GM12892 (cell line): ENCODE measurements at regions not wholly inside any gene's neighbourhood (a gene's known extent, or its start where the extent isn't known, plus 50 kb on each side); places are given as distances from the start of the nearest gene placed in this dataset.

Source experiments
- DNase-seq: peaks from one replicate; pipeline ENCODE4 v3.0.0; 2011; ENCODE audit not compliant: insufficient read length
- FAIRE-seq: peaks from 2 replicates; lab custom pipeline; 2011; peaks lifted over from hg19 to GRCh38; lab: Jason Lieb, UNC
- POLR2A ChIP-seq: IDR thresholded peaks from 2 replicates; pipeline ENCODE4 v1.6.1; 2011; ENCODE audit warnings: low read depth, low read length, control low read depth
- POLR2AphosphoS5 ChIP-seq: IDR thresholded peaks from 2 replicates; pipeline ENCODE4 v1.6.1; 2011; ENCODE audit warnings: low read depth, low read length, control low read depth
- TAF1 ChIP-seq: IDR thresholded peaks from 2 replicates; pipeline ENCODE4 v1.6.1; 2011; ENCODE audit warnings: low read depth, mild to moderate bottlenecking, control low read depth, low read length, borderline replicate concordance

DNA sequence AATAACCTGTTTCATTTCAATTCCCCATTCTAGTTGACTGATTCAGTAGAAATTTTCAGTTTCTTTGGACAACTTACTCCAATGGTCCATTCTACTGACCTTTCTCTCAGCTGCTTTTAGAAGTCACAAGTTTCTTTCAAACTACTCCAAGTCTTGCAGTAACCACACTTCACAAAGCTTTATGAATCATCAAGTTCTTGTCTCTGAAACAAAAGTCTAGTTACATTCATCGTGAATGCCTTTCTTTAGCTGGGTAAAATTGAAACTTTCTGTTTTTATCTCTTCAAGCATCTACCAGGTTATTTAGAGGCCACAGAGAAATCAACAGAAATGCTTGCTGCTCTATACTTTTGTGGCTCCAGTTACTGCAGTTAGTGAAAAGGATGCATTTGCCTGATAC, 405.4 kb downstream of the TMEM232 start:
- TF ChIP-seq TAF1 (no peak), POLR2AphosphoS5 (no peak), POLR2A (no peak)
- DNase-seq: no peak
- FAIRE-seq: no peak

DNA sequence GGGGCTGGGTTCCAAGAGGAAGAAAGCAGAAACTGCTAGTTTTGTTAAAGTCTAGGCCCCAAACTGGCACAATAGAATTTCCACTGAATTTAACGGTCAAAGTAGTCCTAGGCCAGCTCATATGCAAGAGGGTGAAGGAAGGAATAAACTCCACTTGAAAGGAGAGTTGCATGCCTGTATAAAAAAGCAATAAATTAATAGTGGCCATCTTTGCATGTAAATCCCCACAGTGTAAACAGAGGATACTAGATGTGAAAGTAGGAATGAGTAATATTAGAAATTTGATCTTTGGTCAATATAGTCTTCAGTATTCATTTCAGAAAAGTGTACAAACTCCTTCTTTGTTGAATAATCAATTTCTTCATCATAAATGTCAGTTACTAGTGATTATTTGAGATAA, 403.1 kb downstream of the TMEM232 start:
- FAIRE-seq (no peak), DNase-seq (no peak)
- TF ChIP-seq TAF1: no peak
- no peak for TF ChIP-seq POLR2A
- no peak for TF ChIP-seq POLR2AphosphoS5

GRCh38 chr5:110323832-110324231, 402.6 kb downstream of the TMEM232 start:
- TF ChIP-seq POLR2A: no peak
- no peak for TF ChIP-seq POLR2AphosphoS5
- FAIRE-seq: no peak
- no peak for DNase-seq

DNA sequence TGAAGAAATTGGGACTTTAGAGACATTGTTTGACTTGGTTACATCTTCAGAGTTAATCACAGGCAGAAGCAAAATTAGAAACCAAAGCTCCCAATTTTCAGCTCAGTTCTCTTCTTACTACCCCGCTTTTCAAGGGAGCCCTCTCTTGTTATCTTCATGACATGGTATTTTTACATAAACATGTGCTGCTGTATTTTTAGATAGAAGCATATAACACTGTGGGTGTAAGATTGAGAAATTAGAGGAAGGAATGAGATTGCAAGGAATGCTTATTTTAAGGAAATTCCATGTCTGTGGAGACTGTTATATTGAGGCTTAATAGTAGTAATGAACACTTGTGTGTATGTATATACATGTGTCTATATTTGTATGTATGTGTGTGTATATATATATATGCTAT, 401.6 kb downstream of the TMEM232 start:
- no peak for TF ChIP-seq POLR2A
- FAIRE-seq: no peak
- no peak for DNase-seq

- TF ChIP-seq POLR2AphosphoS5 (no peak), TAF1 (no peak), POLR2A (no peak)
- no peak for FAIRE-seq
Measured at GRCh38 chr5:110329955-110330525, 396.4 kb downstream of the TMEM232 start.

DNA sequence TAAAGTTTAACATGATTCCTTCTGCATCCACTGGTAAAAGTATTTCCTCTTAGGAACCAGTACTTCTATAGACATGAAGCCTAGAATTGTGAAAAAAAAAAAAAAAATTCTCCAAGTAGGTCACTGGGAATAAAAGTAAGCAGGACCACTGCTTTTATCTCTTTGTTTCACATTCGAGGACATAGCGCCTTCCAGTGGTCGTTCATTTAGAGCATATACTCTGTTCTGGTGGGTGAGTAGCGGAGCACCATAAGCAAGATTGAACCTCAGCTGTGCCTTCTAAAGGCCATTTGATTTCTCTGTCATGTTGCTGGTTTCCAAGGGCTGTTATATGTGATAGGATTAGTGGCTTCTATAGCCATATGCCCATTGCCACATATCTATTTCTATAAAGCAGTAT, 393.1 kb downstream of the TMEM232 start:
- DNase-seq: no peak
- no peak for TF ChIP-seq TAF1
- TF ChIP-seq POLR2AphosphoS5: no peak
- no peak for TF ChIP-seq POLR2A
- FAIRE-seq: no peak

More at GRCh38 chr5:110329955-110330525, 396.4 kb downstream of the TMEM232 start:
- no peak for DNase-seq

- FAIRE-seq (no peak), DNase-seq (no peak)
- TF ChIP-seq POLR2AphosphoS5 (no peak), POLR2A (no peak), TAF1 (no peak)
Measured at GRCh38 chr5:110335361-110336066, 391.0 kb downstream of the TMEM232 start.

- FAIRE-seq (no peak), DNase-seq (no peak)
- no peak for TF ChIP-seq TAF1
- TF ChIP-seq POLR2A: no peak
Measured at GRCh38 chr5:110338341-110339083, 388.0 kb downstream of the TMEM232 start.

- no peak for TF ChIP-seq POLR2AphosphoS5
- TF ChIP-seq POLR2A: no peak
- TF ChIP-seq TAF1: no peak
- FAIRE-seq (no peak), DNase-seq (no peak)
Measured at GRCh38 chr5:110339399-110339798, 387.1 kb downstream of the TMEM232 start.

GRCh38 chr5:110341836-110342235, 384.6 kb downstream of the TMEM232 start:
- TF ChIP-seq POLR2AphosphoS5 (no peak), POLR2A (no peak), TAF1 (no peak)
- DNase-seq: no peak
- no peak for FAIRE-seq

GRCh38 chr5:110342683-110343082, 383.8 kb downstream of the TMEM232 start:
- no peak for DNase-seq
- TF ChIP-seq POLR2A (no peak), TAF1 (no peak)
- no peak for FAIRE-seq

DNA sequence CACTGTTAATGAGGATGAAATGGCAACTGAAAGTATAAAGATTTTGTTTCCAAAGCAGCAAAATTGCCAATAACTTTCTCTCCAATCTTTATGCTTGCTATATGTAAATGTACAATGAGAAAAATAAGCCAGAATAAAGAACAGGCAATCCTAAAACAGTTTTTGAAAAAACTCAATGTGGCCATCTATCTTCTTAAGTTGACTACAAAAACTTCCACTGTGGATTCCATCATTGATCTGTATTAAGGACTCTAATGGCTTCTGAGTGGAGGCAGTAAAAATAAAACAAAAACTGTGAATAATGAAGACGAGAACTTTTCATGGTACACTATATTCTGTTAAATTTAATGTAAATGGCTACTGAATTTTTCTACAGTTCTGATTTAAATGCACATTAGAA, 382.9 kb downstream of the TMEM232 start:
- DNase-seq (no peak), FAIRE-seq (no peak)
- TF ChIP-seq POLR2A: no peak
- no peak for TF ChIP-seq POLR2AphosphoS5
- no peak for TF ChIP-seq TAF1
